ENCODE measurements at regions not wholly inside any gene's neighbourhood (a gene's known extent, or its start where the extent isn't known, plus 50 kb on each side); places are given as distances from the start of the nearest gene placed in this dataset.

- Histone ChIP-seq H2BK12ac (ENCODE audit: low read depth, low read length) (no peak overlapping the region), H4K8ac (ENCODE audit: extremely low read depth, insufficient read depth, low read length) (no peak overlapping the region), H3K4me3 (ENCODE audit: extremely low read depth in 1 of 4, insufficient read depth in 2 of 4, low read depth in 3 of 4, low read length in 4 of 4) (no peak overlapping the region), H3K23me2 (ENCODE audit: low read depth, low read length) (peaks cover 13% of the 10 kb centered on the region; the same call in 1 of the 2 replicates), H4K91ac (replicated peaks; ENCODE audit: insufficient read length, low read length) (no peak overlapping the region), H2BK15ac (ENCODE audit: low read length) (no peak overlapping the region), H2BK120ac (replicated peaks; ENCODE audit: low read depth, low read length) (no peak overlapping the region), H3K79me2 (ENCODE audit: control insufficient read depth in 1 of 2, insufficient read depth in 2 of 2, low read length in 2 of 2) (no peaks in the 10 kb centered on the region), H3K4ac (replicated peaks; ENCODE audit: insufficient read length, low read depth, low read length) (no peak overlapping the region), H2BK5ac (ENCODE audit: low read depth, low read length) (no peak overlapping the region), H3K27me3 (replicated peaks in 1 of 4; ENCODE audit: control insufficient read depth in 3 of 4, extremely low read depth in 1 of 4, insufficient read depth in 3 of 4, low read length in 3 of 4) (peaks cover 22 to 50% (median 46%) of the 10 kb centered on the region in 4 experiments), H3K4me2 (ENCODE audit: insufficient read depth in 1 of 2, low read depth in 2 of 2, low read length in 2 of 2) (no peak overlapping the region), H3K9ac (replicated peaks in 1 of 4; ENCODE audit: extremely low read depth in 1 of 4, low read depth in 3 of 4, low read length in 3 of 4) (no peak overlapping the region), H3K36me3 (ENCODE audit: control insufficient read depth in 2 of 4, insufficient read depth in 4 of 4, low read length in 3 of 4) (no peaks in the 10 kb centered on the region), H3K18ac (ENCODE audit: extremely low read depth, low read length) (no peak overlapping the region), H4K5ac (ENCODE audit: insufficient read length, low read depth, low read length) (no peak overlapping the region), H3K56ac (replicated peaks; ENCODE audit: insufficient read length, low read depth, low read length) (no peak overlapping the region), H3K4me1 (replicated peaks in 1 of 4; ENCODE audit: control insufficient read depth in 3 of 4, insufficient read depth in 4 of 4, low read length in 3 of 4) (peaks cover 0 to 5% (median 2%) of the 10 kb centered on the region in 4 experiments; a peak in 3 of 7 replicates), H2BK20ac (ENCODE audit: low read length) (no peak overlapping the region), H2AK5ac (ENCODE audit: low read depth, low read length) (no peak overlapping the region), H3K9me3 (ENCODE audit: insufficient read depth in 2 of 2, low read depth in 1 of 2, low read length in 1 of 2) (peaks cover 0 to 7% of the 10 kb centered on the region in 2 experiments; a peak in 1 of 4 replicates), H3K79me1 (ENCODE audit: low read depth, low read length) (no peaks in the 10 kb centered on the region), H3K14ac (ENCODE audit: insufficient read length) (no peak overlapping the region), H2AFZ (ENCODE audit: low read length) (no peak overlapping the region), H3K23ac (ENCODE audit: insufficient read length) (no peak overlapping the region), H4K20me1 (replicated peaks in 1 of 2; ENCODE audit: control insufficient read depth in 1 of 2, insufficient read depth in 2 of 2, low read length in 2 of 2) (peaks cover 0 to 3% of the 10 kb centered on the region in 2 experiments), H3K27ac (ENCODE audit: low read depth, low read length) (no peak overlapping the region)
- POLR2A ChIA-PET (ENCODE audit: partially characterized antibody) = no interaction called here
- DNase-seq (ENCODE audit: low read depth in 1 of 2, low spot score in 2 of 2) (no peak), FAIRE-seq (no peak)
- CTCF ChIA-PET (ENCODE audit: partially characterized antibody) = interaction anchor here (1.0 kb wide), 1 partner anchor 168 kb away, joined by 3 read pairs; no protein-coding TSS in a partner anchor
- WGBS, 2 experiments (ENCODE audit: extremely low coverage in 1 of 2, insufficient coverage in 1 of 2, insufficient read length in 1 of 2, insufficient replicate concordance in 2 of 2, low coverage in 1 of 2, low lambda C conversion rate in 2 of 2, missing lambda C conversion rate in 1 of 2) = 86% methylated on average over 10 of the region's 10 CpGs; no CpG with 5 or more reads in 1 of the 2 experiments
- TF ChIP-seq RAD21 (IDR thresholded peaks at IDR 0.05 in 1 of 2, conservative IDR thresholded peaks at IDR 0.05 in 1 of 2; ENCODE audit: low read depth in 2 of 2, low read length in 2 of 2) (no peak), CHD2 (IDR thresholded peaks at IDR 0.05; ENCODE audit: low read length) (no peak), BRCA1 (IDR thresholded peaks at IDR 0.05; ENCODE audit: low read depth, low read length) (no peak), SP1 (IDR thresholded peaks at IDR 0.05; ENCODE audit: low read depth, low read length) (no peak), NRF1 (IDR thresholded peaks at IDR 0.05; ENCODE audit: low read depth, low read length) (no peak), SRF (IDR thresholded peaks at IDR 0.05; ENCODE audit: low read depth, low read length) (no peak), TBP (IDR thresholded peaks at IDR 0.05; ENCODE audit: low read depth, low read length) (no peak), RFX5 (IDR thresholded peaks at IDR 0.05; ENCODE audit: borderline replicate concordance, low read depth, low read length) (no peak), E2F6 (IDR thresholded peaks at IDR 0.05) (no peak)
- TF ChIP-seq, protein P1, sequence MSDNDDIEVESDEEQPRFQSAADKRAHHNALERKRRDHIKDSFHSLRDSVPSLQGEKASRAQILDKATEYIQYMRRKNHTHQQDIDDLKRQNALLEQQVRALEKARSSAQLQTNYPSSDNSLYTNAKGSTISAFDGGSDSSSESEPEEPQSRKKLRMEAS (IDR thresholded peaks at IDR 0.05) = no peak
- TF ChIP-seq, protein P2, sequence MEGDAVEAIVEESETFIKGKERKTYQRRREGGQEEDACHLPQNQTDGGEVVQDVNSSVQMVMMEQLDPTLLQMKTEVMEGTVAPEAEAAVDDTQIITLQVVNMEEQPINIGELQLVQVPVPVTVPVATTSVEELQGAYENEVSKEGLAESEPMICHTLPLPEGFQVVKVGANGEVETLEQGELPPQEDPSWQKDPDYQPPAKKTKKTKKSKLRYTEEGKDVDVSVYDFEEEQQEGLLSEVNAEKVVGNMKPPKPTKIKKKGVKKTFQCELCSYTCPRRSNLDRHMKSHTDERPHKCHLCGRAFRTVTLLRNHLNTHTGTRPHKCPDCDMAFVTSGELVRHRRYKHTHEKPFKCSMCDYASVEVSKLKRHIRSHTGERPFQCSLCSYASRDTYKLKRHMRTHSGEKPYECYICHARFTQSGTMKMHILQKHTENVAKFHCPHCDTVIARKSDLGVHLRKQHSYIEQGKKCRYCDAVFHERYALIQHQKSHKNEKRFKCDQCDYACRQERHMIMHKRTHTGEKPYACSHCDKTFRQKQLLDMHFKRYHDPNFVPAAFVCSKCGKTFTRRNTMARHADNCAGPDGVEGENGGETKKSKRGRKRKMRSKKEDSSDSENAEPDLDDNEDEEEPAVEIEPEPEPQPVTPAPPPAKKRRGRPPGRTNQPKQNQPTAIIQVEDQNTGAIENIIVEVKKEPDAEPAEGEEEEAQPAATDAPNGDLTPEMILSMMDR (IDR thresholded peaks at IDR 0.05; ENCODE audit: control extremely low read depth in 1 of 3, insufficient read depth in 1 of 3, low read depth in 1 of 3, low read length in 3 of 3) = no peak
Observed at GRCh38 chr1:47510282-47510811, 72.5 kb downstream of the FOXD2 start.

All from H1 (cell line).